HG03520 (cell line): ENCODE measurements at regions not wholly inside any gene's neighbourhood (a gene's known extent, or its start where the extent isn't known, plus 50 kb on each side); places are given as distances from the start of the nearest gene placed in this dataset.

ENCODE experiments used
- ATAC-seq: cut with Tn5 transposase; IDR thresholded peaks from one replicate; pipeline ENCODE4 v1.9.1; 2021; ENCODE audit warnings: mild to moderate bottlenecking, moderate library complexity; ENCODE audit not compliant: unreplicated experiment

DNA sequence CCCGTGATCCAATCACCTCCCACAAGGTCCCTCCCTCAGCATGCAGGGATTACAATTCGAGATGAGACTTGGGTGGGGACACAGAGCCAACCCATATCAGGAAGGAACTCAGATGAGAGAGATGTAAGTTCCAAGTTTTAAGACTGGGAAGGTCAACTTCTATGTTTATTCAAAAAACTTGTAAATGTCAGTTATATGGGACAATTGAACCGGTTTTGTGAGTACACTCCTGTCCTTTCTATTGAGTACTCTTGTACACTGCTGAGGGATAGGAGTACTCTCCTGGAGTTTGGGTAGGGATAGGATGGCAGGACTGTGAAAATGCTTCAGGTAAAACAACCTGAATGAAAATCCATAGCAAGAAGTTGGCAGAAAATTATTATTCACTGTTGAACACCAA lies 239.1 kb downstream of the ZNF674 start:
- no peak for ATAC-seq

GRCh38 chrX:46305431-46305830 lies 239.8 kb downstream of the ZNF674 start:
- no peak for ATAC-seq

- ATAC-seq: no peak
Measured at GRCh38 chrX:46301903-46302302, 243.3 kb downstream of the ZNF674 start.

DNA sequence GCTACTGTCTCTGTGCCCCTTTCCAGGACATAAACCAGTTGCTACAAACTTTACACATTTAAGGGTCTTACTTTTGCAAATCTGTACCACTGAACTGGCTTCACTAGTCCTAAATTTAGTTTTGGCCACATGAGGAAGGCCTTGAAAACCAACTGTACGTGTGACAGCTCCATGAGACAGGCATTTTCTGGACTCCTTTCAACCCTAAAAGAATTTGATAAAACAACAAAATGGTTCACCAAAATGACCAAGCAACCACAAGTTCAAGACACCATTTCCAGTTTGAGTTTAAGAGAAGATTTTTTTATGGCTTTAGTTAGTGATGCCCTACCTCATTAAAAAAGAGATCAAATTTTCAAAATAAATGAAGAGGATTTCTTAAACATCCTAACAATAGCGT lies 246.4 kb downstream of the ZNF674 start:
- ATAC-seq: no peak

GRCh38 chrX:46295963-46296362 lies 249.3 kb downstream of the ZNF674 start:
- no peak for ATAC-seq

- no peak for ATAC-seq
Measured at GRCh38 chrX:46294234-46294633, 251.0 kb downstream of the ZNF674 start.

DNA sequence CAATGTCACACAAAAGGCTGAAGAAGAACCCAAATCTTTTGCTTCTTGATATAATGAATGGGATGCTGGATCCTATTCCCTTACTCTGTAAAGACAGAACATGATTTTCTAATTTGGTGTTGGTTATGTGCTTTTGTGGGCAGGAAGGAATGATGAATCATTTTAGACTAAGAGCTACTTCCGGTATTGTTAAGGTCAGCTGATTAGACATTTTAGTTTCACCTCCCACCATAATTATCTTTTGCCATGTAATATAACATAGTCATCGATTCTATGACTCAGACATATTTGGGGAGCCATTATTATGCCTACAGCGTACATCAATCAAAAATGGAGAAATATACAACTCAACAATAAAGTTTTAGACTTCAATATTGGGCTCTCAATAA lies 265.3 kb downstream of the ZNF674 start:
- no peak for ATAC-seq

- ATAC-seq: no peak
Measured at GRCh38 chrX:46279214-46279924, 265.9 kb downstream of the ZNF674 start.

GRCh38 chrX:46278572-46278971 lies 266.6 kb downstream of the ZNF674 start:
- no peak for ATAC-seq

DNA sequence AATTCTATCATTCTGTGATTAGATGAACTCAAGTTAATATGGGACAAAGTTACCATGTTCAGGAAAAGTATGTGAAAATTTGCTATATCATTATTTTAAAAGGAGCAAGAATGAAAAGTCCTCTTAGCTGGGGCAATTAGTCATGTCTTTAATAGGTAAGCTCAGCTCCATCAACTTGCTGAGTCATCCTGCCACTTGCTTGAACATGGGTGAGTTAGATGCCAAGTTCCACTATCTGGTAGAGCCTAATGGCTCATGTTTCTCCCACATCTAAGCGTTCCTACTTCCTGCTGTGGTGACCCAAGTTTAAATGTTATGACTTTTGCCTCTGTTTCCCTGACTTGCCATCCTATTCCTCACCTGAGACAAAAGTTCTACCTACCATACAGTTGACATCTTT lies 276.8 kb downstream of the ZNF674 start:
- no peak for ATAC-seq

DNA sequence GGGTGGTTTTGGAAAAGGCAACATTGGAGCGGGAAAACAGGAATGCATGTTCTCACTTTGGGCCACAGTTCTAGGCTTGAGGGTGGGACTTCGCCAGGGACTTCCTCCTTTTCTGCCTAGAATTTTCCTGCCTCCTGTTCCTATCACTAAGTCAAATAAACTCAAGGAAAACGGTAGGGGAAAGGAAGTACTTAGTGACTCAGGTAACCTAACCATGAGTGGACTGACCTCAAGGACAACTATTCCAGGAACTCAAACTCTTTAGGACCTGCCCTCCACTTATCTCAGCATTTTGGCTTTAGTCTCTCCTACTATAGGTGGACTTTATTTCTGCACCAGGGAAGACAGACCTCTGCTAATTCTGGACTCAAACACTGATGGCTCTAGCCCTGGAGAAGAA lies 281.7 kb downstream of the ZNF674 start:
- ATAC-seq: no peak

GRCh38 chrX:46262304-46262703 lies 282.9 kb downstream of the ZNF674 start:
- ATAC-seq: no peak

DNA sequence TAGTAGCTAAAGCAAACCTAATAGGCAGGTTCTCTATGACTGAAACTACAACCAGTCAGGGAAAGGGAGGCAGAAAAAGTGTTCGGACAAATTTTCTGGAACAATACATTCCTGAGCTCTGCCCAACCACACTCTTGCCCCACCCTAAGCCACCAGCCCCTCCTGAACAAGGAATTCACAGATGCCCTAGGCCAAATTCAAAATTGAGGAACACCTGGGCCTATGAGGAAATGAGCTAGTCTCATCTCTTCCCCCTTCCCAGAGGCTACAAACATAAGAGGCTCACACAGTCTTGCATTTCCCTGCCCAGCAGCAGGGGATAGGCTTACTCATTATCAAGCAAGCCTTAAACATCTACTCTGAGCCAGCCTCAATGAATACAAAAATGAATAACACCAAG lies 284.7 kb downstream of the ZNF674 start:
- no peak for ATAC-seq

DNA sequence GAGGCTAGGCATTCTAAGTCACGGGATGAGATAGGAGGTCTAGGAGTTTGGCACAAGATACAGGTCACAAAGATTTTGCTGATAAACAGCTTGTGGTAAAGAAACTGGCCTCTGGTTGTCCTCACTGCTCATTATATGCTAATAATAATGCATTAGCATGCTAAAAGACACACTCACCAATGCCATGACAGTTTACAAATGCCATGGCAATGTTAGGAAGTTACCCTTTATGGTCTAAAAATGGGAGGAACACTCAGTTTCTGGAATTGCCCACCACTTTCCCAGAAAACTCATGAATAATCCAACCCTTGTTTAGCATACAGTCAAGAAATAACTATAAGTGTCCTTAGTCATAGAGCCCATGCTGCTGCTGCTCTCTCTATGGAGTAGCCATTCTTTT lies 286.9 kb downstream of the ZNF674 start:
- no peak for ATAC-seq

DNA sequence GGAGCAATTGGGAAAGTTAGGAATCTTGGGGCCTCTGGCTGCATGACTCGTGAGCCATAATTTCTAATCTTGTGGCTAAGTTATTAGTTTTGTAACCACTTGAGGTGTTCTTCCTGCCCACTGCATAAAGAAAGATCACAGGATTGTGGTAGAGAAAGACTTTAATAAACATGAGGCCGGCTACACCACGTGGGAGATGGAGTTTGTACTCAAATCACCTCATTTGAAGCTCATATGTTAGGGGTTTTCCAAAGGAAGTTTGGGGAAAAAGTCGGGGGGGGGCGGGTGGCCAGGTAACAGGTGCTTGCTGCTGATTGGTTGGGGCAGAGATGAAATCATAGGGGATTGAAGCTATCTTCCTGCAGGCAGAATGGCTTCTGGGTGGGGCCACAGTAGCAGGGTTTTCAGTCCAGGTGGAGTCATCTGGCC lies 287.8 kb downstream of the ZNF674 start:
- ATAC-seq: no peak

GRCh38 chrX:46256875-46257274 lies 288.3 kb downstream of the ZNF674 start:
- ATAC-seq: no peak

- ATAC-seq: no peak
Measured at GRCh38 chrX:46255046-46255445, 290.2 kb downstream of the ZNF674 start.

GRCh38 chrX:46254641-46255040 lies 290.6 kb downstream of the ZNF674 start:
- ATAC-seq: no peak

GRCh38 chrX:46251755-46252154 lies 293.5 kb downstream of the ZNF674 start:
- ATAC-seq: no peak

- ATAC-seq: no peak
Measured at GRCh38 chrX:46250151-46250550, 295.1 kb downstream of the ZNF674 start.

DNA sequence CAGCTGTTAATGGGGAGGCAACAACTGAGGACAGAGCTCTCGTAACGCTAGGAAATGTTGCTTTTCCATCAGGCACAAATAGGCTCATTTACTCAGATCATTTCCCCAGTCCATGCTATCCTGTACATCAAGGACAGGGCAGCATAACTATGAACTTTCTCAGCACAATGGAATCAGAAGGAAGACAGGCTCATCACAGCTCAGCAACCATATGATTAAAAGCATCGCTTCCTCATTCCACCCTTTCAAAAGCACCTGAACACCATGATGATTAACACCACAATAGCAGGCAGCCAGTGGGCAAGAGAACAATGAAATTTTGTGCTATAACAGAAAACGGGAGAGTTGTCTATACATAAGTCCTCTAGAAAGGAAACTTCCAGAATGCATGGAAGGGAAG lies 297.8 kb downstream of the ZNF674 start:
- no peak for ATAC-seq

- no peak for ATAC-seq
Measured at GRCh38 chrX:46244451-46244850, 300.8 kb downstream of the ZNF674 start.

DNA sequence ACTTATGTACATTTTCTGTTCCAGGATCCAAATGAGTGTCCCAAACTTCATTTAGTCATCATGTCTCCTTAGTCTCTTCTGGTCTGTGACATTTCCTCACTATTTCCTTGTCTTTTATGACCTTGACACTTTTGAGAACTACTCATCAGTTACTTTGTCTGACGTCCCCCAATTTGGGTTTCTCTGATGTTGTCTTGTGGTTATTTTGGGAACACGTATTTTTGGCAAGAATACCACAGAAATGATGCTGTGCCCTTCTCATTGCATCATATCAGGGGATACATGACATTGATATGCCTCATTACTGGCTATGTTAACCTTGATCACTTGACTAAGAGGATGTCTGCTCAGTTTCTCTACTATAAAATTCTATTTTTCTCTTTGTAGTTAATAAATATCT lies 308.8 kb downstream of the ZNF674 start:
- ATAC-seq: no peak
